ENCODE measurements at regions not wholly inside any gene's neighbourhood (a gene's known extent, or its start where the extent isn't known, plus 50 kb on each side); places are given as distances from the start of the nearest gene placed in this dataset.

- Histone ChIP-seq H3K9me3 (ENCODE audit: control insufficient read depth, insufficient read depth, low read length) (peaks cover 3% of the 10 kb centered on the region), H3K4me1 (ENCODE audit: control insufficient read depth, insufficient read depth, low read length) (no peaks in the 10 kb centered on the region), H3K4me3 (ENCODE audit: low read depth, low read length) (no peak overlapping the region), H3K27ac (ENCODE audit: low read depth, low read length) (no peak overlapping the region), H3K27me3 (ENCODE audit: control insufficient read depth, insufficient read depth, low read length) (no peaks in the 10 kb centered on the region), H3K36me3 (ENCODE audit: control insufficient read depth, insufficient read depth, low read length) (no peaks in the 10 kb centered on the region)
- DNase-seq (ENCODE audit: low read depth in 4 of 6, low spot score in 6 of 6), result no peak
- WGBS (ENCODE audit: insufficient coverage), result no CpG with 5 or more reads among the region's 1 CpG
These were observed 695.7 kb upstream of the GALNTL6 start for GRCh38 chr4:171117457-171117856.

DNA sequence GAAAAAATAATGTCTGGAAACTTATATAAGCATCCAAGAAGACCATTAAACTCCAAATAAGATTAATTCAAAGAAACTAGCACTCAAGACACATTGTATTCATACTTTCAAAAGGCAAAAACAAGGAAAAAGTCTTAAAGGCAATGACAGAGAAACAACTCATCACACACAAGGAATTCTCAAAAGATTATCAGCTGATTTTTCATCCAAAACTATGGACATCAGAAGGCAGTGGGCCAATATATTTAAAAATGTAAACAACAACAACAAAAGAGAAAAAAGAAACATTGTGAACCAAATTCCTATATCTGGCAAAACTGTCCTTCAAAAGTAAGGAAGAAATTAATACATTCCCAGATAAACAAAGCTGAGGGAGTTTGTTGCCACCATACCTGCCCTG is 711.4 kb upstream of the GALNTL6 start:
- no peak overlapping the region for H3K4me3 ChIP-seq (ENCODE audit: low read depth, low read length)
- DNase-seq (ENCODE audit: low read depth in 4 of 6, low spot score in 6 of 6), result no peak
- H3K36me3 ChIP-seq (ENCODE audit: control insufficient read depth, insufficient read depth, low read length), result no peaks in the 10 kb centered on the region
- no peaks in the 10 kb centered on the region for H3K4me1 ChIP-seq (ENCODE audit: control insufficient read depth, insufficient read depth, low read length)
- H3K27me3 ChIP-seq (ENCODE audit: control insufficient read depth, insufficient read depth, low read length), result no peaks in the 10 kb centered on the region
- no peak overlapping the region for H3K27ac ChIP-seq (ENCODE audit: low read depth, low read length)
- H3K9me3 ChIP-seq (ENCODE audit: control insufficient read depth, insufficient read depth, low read length), result no peaks in the 10 kb centered on the region

- H3K9me3 ChIP-seq (ENCODE audit: control insufficient read depth, insufficient read depth, low read length), result no peaks in the 10 kb centered on the region
- H3K36me3 ChIP-seq (ENCODE audit: control insufficient read depth, insufficient read depth, low read length), result no peaks in the 10 kb centered on the region
- no peaks in the 10 kb centered on the region for H3K27me3 ChIP-seq (ENCODE audit: control insufficient read depth, insufficient read depth, low read length)
- no CpG with 5 or more reads among the region's 2 CpGs for WGBS (ENCODE audit: insufficient coverage)
- H3K4me3 ChIP-seq (ENCODE audit: low read depth, low read length), result no peak overlapping the region
- no peak for DNase-seq (ENCODE audit: low read depth in 4 of 6, low spot score in 6 of 6)
- no peak overlapping the region for H3K27ac ChIP-seq (ENCODE audit: low read depth, low read length)
- no peaks in the 10 kb centered on the region for H3K4me1 ChIP-seq (ENCODE audit: control insufficient read depth, insufficient read depth, low read length)
These were observed 726.1 kb upstream of the GALNTL6 start for GRCh38 chr4:171087089-171087488.

DNA sequence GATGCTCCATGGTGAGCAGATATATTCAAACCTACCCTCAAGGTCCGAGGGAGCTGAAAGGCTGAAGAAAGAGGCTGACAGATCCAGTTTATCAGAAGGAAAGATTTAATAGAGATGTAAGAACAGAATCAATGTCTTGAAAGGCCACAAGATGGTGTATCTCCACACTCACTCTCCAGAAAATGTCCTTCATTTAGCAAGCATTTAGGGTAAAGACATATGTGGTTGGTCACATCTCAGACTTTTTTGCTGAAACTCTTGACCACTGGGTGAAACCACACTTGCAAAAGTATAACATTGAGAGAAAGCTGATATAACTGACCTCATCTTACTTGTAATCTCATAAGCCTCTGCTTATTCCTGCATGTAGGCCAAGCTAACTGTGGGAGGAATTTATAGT is 745.8 kb upstream of the GALNTL6 start:
- Histone ChIP-seq H3K9me3 (ENCODE audit: control insufficient read depth, insufficient read depth, low read length) (peaks cover 2% of the 10 kb centered on the region), H3K36me3 (ENCODE audit: control insufficient read depth, insufficient read depth, low read length) (no peaks in the 10 kb centered on the region), H3K27me3 (ENCODE audit: control insufficient read depth, insufficient read depth, low read length) (no peaks in the 10 kb centered on the region), H3K4me3 (ENCODE audit: low read depth, low read length) (no peak overlapping the region), H3K27ac (ENCODE audit: low read depth, low read length) (no peak overlapping the region), H3K4me1 (ENCODE audit: control insufficient read depth, insufficient read depth, low read length) (no peaks in the 10 kb centered on the region)
- WGBS (ENCODE audit: insufficient coverage), result no CpG with 5 or more reads among the region's 1 CpG
- no peak for DNase-seq (ENCODE audit: low read depth in 4 of 6, low spot score in 6 of 6)

- H3K27ac ChIP-seq (ENCODE audit: low read depth, low read length), result no peak overlapping the region
These were observed 763.8 kb upstream of the GALNTL6 start for GRCh38 chr4:171049380-171049779.

DNA sequence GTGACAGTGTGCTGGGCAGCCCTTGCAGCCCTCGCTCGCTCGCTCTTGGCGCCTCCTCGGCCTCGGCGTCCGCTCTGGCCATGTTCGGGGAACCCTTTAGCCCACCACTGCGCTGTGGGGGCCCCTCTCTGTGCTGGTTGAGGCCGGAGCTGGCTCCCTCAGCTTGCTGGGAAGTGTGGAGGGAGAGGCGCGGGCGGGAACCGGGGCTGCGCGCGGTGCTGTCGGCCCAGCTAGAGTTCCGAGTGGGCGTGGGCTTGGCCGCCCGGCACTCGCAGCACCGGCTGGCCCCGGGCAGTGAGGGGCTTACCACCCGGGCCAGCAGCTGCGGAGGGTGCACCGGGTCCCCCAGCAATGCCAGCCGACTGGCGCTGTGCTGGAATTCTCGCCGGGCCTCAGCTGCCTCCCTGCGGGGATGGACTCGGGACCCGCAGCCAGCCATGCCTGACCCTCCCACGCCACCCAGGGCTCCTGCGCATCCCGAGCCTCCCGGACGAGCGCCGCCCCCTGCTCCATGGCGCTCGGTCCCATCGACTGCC is 770.1 kb upstream of the GALNTL6 start:
- no peaks in the 10 kb centered on the region for H3K4me1 ChIP-seq (ENCODE audit: control insufficient read depth, insufficient read depth, low read length)
- H3K36me3 ChIP-seq (ENCODE audit: control insufficient read depth, insufficient read depth, low read length), result no peaks in the 10 kb centered on the region
- H3K9me3 ChIP-seq (ENCODE audit: control insufficient read depth, insufficient read depth, low read length), result no peaks in the 10 kb centered on the region
- H3K4me3 ChIP-seq (ENCODE audit: low read depth, low read length), result no peak overlapping the region
- H3K27me3 ChIP-seq (ENCODE audit: control insufficient read depth, insufficient read depth, low read length), result no peaks in the 10 kb centered on the region
- DNase-seq (ENCODE audit: low read depth in 4 of 6, low spot score in 6 of 6), result no peak
- no peak overlapping the region for H3K27ac ChIP-seq (ENCODE audit: low read depth, low read length)
- WGBS (ENCODE audit: insufficient coverage), result 96% methylated on average over 46 of the region's 46 CpGs

More at GRCh38 chr4:171049380-171049779, 763.8 kb upstream of the GALNTL6 start:
- WGBS (ENCODE audit: insufficient coverage), result no CpG with 5 or more reads among the region's 1 CpG
- no peak for DNase-seq (ENCODE audit: low read depth in 4 of 6, low spot score in 6 of 6)
- no peaks in the 10 kb centered on the region for H3K4me1 ChIP-seq (ENCODE audit: control insufficient read depth, insufficient read depth, low read length)
- no peaks in the 10 kb centered on the region for H3K9me3 ChIP-seq (ENCODE audit: control insufficient read depth, insufficient read depth, low read length)
- no peak overlapping the region for H3K4me3 ChIP-seq (ENCODE audit: low read depth, low read length)
- no peaks in the 10 kb centered on the region for H3K36me3 ChIP-seq (ENCODE audit: control insufficient read depth, insufficient read depth, low read length)
- no peaks in the 10 kb centered on the region for H3K27me3 ChIP-seq (ENCODE audit: control insufficient read depth, insufficient read depth, low read length)

- H3K9me3 ChIP-seq (ENCODE audit: control insufficient read depth, insufficient read depth, low read length), result no peaks in the 10 kb centered on the region
- no peak overlapping the region for H3K4me3 ChIP-seq (ENCODE audit: low read depth, low read length)
- no CpG with 5 or more reads among the region's 3 CpGs for WGBS (ENCODE audit: insufficient coverage)
- DNase-seq (ENCODE audit: low read depth in 4 of 6, low spot score in 6 of 6), result no peak
- H3K27ac ChIP-seq (ENCODE audit: low read depth, low read length), result no peak overlapping the region
- H3K36me3 ChIP-seq (ENCODE audit: control insufficient read depth, insufficient read depth, low read length), result no peaks in the 10 kb centered on the region
- H3K4me1 ChIP-seq (ENCODE audit: control insufficient read depth, insufficient read depth, low read length), result no peaks in the 10 kb centered on the region
- no peaks in the 10 kb centered on the region for H3K27me3 ChIP-seq (ENCODE audit: control insufficient read depth, insufficient read depth, low read length)
These were observed 777.3 kb upstream of the GALNTL6 start for GRCh38 chr4:171035909-171036308.

- Histone ChIP-seq H3K36me3 (ENCODE audit: control insufficient read depth, insufficient read depth, low read length) (no peaks in the 10 kb centered on the region), H3K4me1 (ENCODE audit: control insufficient read depth, insufficient read depth, low read length) (no peaks in the 10 kb centered on the region), H3K27ac (ENCODE audit: low read depth, low read length) (no peak overlapping the region), H3K9me3 (ENCODE audit: control insufficient read depth, insufficient read depth, low read length) (no peaks in the 10 kb centered on the region), H3K27me3 (ENCODE audit: control insufficient read depth, insufficient read depth, low read length) (no peaks in the 10 kb centered on the region), H3K4me3 (ENCODE audit: low read depth, low read length) (no peak overlapping the region)
- DNase-seq (ENCODE audit: low read depth in 4 of 6, low spot score in 6 of 6), result no peak
- WGBS (ENCODE audit: insufficient coverage), result no CpG with 5 or more reads among the region's 1 CpG
These were observed 781.9 kb upstream of the GALNTL6 start for GRCh38 chr4:171031338-171031737.

DNA sequence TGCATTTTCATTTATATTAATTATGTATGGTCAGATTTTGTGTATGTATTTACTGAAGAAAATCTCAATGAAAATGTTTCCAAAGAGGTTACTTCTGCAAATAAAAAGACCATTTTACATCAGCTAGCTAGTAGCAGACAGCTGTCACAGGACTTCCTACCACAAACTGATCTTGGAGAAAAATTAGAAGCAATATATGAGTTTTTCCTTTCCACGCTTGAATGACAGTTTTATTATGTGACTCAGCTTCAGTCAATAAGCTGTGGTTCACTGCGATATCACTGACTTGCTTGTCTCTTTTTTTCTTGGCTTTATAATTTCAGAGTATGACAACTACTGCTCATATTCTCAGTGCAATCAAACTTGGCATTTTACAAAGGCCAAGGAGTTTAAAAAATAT is 787.4 kb upstream of the GALNTL6 start:
- no peak overlapping the region for H3K27ac ChIP-seq (ENCODE audit: low read depth, low read length)
- no peak overlapping the region for H3K4me3 ChIP-seq (ENCODE audit: low read depth, low read length)
- no peaks in the 10 kb centered on the region for H3K4me1 ChIP-seq (ENCODE audit: control insufficient read depth, insufficient read depth, low read length)
- no peaks in the 10 kb centered on the region for H3K9me3 ChIP-seq (ENCODE audit: control insufficient read depth, insufficient read depth, low read length)
- H3K27me3 ChIP-seq (ENCODE audit: control insufficient read depth, insufficient read depth, low read length), result no peaks in the 10 kb centered on the region
- DNase-seq (ENCODE audit: low read depth in 4 of 6, low spot score in 6 of 6), result peak in 1 of 6 donors; percentile 17
- no peaks in the 10 kb centered on the region for H3K36me3 ChIP-seq (ENCODE audit: control insufficient read depth, insufficient read depth, low read length)
- no CpG with 5 or more reads among the region's 2 CpGs for WGBS (ENCODE audit: insufficient coverage)

GRCh38 chr4:171025343-171025742 is 787.9 kb upstream of the GALNTL6 start:
- Histone ChIP-seq H3K4me3 (ENCODE audit: low read depth, low read length) (no peak overlapping the region), H3K27me3 (ENCODE audit: control insufficient read depth, insufficient read depth, low read length) (no peaks in the 10 kb centered on the region), H3K36me3 (ENCODE audit: control insufficient read depth, insufficient read depth, low read length) (no peaks in the 10 kb centered on the region), H3K4me1 (ENCODE audit: control insufficient read depth, insufficient read depth, low read length) (no peaks in the 10 kb centered on the region), H3K27ac (ENCODE audit: low read depth, low read length) (no peak overlapping the region), H3K9me3 (ENCODE audit: control insufficient read depth, insufficient read depth, low read length) (no peaks in the 10 kb centered on the region)
- no CpG with 5 or more reads among the region's 2 CpGs for WGBS (ENCODE audit: insufficient coverage)
- no peak for DNase-seq (ENCODE audit: low read depth in 4 of 6, low spot score in 6 of 6)

Measured in spinal cord (tissue), 9 donors.